ENCODE measurements at regions not wholly inside any gene's neighbourhood (a gene's known extent, or its start where the extent isn't known, plus 50 kb on each side); places are given as distances from the start of the nearest gene placed in this dataset.
"Not testable (repeated sequence)": the region's sequence is repeated elsewhere in the genome, so short reads cannot be mapped to it uniquely, and the experiment has no call there.

DNA sequence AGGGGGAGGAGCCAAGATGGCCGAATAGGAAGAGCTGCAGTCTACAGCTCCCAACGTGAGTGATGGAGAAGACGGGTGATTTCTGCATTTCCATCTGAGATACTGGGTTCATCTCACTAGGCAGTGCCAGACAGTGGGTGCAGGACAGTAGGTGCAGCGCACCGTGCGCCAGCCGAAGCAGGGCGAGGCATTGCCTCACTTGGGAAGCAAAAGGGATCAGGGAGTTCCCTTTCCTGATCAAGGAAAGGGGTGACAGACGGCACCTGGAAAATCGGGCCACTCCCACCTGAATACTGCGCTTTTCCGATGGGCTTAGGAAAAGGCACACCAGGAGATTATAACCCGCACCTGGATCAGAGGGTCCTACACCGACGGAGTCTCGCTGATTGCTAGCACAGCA lies 121.1 kb upstream of the SESTD1 start:
- DNase-seq (ENCODE audit: low read depth in 4 of 4, low spot score in 2 of 4), result not testable (repeated sequence)

DNA sequence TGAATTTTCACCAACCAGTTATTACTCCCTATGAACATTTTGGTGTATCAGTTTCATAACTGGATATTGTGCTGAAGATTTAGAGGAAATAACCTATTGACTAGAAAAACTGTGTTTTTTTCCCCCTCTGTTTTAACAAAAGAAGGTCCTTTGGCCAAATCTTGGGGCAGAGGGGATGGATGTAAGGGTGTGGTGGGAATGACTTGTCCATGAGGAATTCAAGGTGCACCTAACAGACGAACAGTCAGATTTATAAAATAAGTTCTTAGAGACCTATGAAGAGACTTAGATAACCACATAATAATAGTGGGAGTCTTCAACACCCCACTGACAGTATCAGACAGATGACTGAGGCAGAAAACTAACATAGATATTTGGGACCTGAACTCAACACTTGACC lies 119.3 kb upstream of the SESTD1 start:
- DNase-seq (ENCODE audit: low read depth in 4 of 4, low spot score in 2 of 4), result no peak

DNA sequence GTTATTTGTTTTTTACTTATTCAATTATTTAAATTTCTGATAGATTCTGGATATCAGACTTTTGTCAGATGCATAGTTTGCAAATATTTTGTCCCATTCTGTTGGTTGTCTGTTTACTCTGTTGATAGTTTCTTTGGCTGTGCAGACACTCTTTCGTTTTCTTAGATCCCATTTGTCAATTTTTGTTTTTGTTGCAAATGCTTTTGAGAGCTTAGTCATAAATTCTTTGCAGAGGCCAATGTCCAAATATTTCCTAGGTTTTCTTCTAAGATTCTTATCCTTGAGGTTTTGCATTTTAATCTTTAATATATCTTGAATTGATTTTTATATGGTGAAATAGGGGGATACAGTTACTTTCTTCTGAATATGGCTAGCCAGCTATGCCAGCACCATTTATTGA lies 112.7 kb upstream of the SESTD1 start:
- DNase-seq (ENCODE audit: low read depth in 4 of 4, low spot score in 2 of 4), result no peak

DNA sequence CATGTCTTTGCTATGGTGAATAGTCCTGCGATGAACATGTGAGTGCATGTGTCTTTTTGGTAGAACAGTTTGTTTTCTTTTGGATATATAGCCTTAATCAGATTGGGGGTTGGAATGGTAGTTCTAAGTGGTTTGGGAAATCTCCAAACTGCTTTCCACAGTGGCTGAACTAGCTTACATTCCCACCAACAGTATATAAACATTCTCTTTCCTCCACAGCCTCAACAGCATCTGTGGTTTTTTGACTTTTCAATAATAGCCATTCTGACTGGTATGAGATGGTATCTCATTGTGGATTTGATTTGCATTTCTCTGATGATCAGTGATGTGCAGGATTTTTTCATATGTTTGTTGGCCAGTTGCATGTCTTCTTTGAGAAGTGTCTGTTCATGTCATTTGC lies 112.2 kb upstream of the SESTD1 start:
- DNase-seq (ENCODE audit: low read depth in 4 of 4, low spot score in 2 of 4), result no peak

DNA sequence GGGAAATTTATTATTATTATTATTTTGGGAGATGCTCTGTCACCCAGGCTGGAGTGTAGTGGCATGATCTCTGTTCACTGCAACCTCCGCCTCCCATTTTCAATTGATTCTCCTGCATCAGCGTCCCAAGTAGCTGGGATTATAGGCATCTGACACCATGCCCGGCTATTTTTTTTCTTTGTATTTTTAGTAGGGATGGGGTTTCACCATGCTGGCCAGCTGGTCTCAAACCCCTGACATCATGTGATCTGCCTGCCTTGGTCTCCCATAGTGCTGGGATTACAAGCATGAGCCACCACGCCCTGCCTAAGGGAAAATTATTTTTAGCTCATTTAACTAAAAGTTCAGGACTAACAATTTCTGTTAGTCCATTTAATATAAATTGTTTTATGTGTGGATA lies 109.2 kb upstream of the SESTD1 start:
- peak in 2 of 4 donors; percentile 1 to 3 for DNase-seq (ENCODE audit: low read depth in 4 of 4, low spot score in 2 of 4)

DNA sequence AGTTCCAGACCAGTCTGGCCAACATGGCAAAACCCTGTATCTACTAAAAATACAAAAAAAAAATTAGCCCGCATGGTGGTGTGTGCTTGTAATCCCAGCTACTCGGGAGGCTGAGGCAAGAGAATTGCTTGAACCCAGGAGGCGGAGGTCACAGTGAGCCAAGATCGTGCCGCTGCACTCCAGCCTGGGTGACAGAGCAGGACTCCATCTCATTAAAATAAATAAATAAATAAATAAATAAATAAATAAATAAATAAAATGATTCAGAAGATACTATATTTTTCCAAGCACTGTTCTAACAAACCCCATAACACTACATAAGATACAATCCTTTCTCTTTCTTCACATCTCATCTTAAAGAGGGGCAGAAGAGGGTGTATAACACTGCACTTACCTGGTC lies 100.9 kb upstream of the SESTD1 start:
- DNase-seq (ENCODE audit: low read depth in 4 of 4, low spot score in 2 of 4), result not testable (repeated sequence)

DNA sequence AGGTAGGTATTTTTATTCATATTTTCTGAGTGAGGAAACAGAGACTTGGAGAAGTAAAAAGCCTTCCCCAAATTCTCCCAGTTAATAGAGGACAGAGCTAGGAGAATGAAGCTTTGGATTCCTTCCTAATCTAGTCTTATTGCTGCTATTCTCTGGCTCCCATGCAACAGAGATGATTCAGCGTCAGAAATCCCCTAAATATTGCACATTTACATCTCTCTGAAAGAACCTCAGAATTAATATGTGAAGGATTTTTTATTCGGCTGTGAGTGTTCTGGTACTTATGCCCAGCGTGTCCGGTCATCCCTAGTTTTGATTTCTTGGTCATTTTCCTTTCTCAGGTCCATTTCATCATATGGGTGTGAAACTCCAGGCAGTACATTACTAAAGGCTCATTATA lies 91.2 kb upstream of the SESTD1 start:
- no peak for DNase-seq (ENCODE audit: low read depth in 4 of 4, low spot score in 2 of 4)

DNA sequence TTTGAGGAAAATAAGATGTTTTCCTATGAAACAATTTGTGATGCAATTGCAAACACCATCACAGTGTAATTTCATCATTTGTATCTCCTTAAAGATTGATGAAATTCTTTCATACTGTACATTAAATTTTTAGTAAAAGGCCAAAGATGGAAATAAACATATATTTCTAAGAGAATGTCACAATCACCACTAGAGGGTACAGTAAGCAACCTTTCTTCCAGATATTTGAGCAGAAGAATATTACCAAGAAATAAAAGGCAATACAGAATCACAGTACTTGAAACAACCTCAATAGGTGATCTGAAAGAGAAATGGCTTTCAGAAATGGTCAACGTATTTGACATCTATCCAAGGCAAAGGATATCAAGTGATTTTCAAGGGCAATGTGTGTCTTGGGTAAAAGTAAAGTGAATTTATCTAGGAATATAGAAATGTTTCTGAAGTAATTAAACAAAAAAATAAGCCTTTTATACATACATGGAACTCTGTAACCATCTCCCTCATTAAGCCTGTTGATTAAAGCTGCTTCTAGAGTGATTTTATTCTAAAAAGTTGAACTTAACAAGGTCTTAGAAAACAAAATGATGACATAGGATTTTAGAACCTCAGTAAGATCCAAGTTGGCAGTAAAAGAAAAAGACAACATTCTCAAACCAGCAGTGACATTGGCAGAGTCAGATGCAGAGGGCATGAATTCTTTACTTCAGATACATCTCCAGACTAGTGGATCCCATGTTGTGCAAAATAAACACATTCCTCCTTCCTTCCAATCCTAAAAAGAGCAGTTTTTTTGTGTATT lies 90.3 kb upstream of the SESTD1 start:
- DNase-seq (ENCODE audit: low read depth in 4 of 4, low spot score in 2 of 4), result no peak

DNA sequence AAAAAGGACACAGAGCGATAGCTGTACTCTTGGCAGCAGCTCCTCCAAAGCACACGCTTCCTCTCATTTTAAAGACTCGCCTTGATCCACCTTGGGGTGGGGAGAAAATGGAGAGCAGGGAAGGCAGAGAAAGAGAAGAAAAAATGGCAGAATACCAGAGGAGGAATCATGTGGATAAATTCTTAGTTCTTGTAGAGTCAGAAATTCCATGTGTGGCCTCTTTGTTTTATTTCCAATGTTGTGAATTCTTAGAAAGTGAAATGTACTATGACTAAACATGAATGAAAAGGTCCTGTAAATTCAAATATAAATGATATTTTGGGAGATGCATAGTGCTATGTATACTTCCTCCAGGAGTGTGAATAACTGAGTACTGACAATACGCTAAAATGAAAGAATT lies 89.7 kb upstream of the SESTD1 start:
- no peak for DNase-seq (ENCODE audit: low read depth in 4 of 4, low spot score in 2 of 4)

DNA sequence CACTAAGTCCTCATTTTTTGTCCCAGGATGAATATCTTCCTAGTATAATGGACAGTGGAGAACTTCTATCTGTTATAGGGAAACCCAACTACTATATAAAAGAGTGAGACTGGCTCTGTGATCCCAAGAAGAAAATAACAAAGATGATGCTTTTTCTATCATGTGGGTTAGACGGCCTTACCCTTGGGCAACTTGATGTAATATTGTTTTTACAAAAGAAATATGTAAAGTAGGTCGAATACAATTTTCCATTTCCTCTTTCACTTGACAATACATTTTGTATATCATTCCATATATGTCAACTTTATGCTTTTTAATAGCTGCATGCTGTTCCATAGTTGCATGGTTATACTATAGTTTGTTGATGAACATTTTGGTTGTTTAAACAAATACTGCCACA lies 87.5 kb upstream of the SESTD1 start:
- DNase-seq (ENCODE audit: low read depth in 4 of 4, low spot score in 2 of 4), result no peak

DNA sequence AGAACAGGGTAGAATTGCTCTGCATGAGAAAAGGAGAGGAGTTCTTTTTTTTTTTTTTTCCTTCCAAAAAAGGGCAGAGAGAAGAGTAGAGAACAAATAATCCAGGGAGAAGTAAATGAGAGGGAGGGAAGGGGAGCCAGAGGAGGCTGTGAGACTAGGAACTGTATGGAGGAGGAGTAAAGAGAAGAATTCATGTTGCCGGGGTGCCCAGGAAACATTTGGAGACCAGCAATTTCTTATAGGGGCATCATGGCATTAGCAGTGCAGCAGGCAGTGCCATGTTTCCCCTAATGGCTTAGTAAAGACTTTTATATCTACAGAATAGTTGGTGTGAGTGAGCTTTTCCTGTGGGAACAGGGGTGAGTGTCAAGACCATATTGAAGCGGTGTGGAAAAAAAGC lies 86.4 kb upstream of the SESTD1 start:
- no peak for DNase-seq (ENCODE audit: low read depth in 4 of 4, low spot score in 2 of 4)

DNA sequence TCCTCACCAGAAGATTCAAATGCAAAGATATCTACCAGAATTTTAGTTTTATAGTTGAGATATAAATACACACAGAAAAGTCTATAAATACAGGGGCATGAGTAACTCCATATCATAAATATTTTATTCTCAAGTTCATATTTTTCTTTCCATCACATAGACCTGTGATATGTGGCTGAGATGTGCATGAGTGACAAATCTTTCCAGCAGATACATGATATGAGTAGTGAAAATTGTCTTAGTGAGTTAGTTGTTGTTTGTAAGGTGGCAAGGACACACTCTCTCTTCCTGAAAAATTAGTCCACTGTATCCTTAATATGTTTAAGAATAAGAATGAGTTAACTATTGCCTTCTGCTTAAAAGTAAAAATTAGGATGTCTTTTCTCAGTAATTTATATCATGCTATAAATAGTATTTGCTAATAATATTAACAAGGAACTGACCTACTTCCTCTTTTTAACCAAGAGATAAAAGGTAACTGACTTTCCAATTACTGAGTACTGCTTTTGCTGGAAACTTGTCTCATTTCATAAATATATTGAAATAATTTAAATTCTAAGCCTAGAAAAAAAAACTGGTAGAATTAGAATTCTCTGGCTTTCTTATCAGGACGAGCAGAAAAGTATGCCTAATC lies 85.2 kb upstream of the SESTD1 start:
- DNase-seq (ENCODE audit: low read depth in 4 of 4, low spot score in 2 of 4), result no peak

DNA sequence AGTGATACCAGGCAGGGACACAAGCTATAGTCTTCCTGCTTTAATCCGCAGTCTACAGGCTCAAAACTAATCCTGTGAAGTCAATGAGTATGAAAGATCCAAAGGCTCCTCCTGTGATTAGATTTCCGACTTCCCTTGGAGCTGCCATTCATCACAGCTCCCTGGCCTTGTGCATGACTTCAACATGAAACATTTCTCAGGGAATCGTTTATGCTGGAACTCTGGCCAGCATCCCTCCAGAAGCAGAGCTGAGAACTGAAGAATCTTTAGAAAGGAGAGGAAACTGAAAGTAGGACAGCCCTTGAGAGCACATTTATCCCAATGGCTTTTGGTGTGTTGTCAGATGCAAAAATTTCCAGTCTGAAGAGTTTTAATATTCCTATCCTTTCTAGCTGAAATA lies 84.3 kb upstream of the SESTD1 start:
- no peak for DNase-seq (ENCODE audit: low read depth in 4 of 4, low spot score in 2 of 4)

DNA sequence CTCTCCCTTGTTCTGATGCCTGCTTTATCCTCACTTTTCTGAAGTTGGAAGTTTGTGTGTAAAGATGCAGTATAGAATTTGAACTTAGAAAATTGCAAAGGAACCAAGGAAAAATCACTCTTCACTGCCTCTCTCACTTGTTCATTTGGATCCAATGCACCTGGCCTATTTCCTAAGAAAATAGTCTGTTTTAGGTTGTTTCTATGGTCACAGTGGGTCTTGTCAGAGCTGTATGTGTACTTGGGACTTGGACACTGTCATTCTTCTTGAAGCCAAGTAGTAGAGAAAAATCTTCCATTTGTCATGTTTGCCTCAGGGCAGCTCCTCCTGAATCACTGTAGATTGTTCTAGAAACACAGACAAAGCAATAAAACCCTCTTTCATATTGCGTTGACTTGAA lies 80.3 kb upstream of the SESTD1 start:
- DNase-seq (ENCODE audit: low read depth in 4 of 4, low spot score in 2 of 4), result no peak

DNA sequence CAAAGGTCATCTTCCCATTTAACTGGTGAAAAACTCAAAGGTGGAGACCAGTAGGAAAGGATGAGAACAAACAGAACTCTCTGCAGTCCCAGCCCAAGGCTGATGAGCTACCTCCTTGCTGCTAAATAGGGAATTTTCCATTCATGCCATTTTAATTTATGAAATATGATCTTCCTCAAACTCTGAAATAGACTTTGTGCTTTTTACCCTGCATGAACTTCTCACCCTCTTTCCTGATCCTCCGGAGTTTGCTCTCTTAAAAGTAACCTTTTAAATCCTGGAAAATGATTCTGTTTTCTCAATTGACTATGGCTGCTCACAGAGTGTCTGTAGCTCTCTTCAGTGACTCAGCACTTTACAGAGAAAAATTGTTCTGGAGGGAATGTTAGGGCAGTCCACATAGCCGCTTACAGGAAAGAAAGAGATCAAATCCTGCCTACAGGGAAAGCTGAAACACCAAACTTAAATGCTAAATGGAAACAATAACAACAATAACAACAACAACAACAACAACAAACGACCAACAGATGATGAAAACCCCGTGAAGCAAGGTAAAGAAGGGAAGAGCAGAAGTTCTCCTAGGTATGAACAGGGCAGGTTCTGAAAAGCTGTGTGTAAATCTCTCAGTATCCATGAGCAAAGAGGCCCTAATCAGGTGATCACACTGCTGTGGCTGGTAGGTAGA lies 79.8 kb upstream of the SESTD1 start:
- DNase-seq (ENCODE audit: low read depth in 4 of 4, low spot score in 2 of 4), result no peak

DNA sequence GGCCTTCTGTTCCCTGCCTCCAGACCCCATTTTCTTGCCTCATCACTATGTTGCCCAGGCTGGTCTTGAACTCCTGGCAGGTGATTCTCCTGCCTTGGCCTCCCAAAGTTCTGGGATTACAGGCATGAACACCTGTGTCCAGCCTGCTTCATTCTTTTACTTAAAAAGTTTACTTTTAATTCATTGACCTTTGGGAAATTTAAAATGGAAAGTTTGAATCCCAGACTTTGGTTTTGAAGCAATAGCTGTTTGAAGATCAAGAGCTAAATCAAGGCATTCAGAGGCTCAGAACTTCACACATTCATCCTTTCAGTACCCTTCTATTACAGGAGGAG lies 79.3 kb upstream of the SESTD1 start:
- DNase-seq (ENCODE audit: low read depth in 4 of 4, low spot score in 2 of 4), result no peak

DNA sequence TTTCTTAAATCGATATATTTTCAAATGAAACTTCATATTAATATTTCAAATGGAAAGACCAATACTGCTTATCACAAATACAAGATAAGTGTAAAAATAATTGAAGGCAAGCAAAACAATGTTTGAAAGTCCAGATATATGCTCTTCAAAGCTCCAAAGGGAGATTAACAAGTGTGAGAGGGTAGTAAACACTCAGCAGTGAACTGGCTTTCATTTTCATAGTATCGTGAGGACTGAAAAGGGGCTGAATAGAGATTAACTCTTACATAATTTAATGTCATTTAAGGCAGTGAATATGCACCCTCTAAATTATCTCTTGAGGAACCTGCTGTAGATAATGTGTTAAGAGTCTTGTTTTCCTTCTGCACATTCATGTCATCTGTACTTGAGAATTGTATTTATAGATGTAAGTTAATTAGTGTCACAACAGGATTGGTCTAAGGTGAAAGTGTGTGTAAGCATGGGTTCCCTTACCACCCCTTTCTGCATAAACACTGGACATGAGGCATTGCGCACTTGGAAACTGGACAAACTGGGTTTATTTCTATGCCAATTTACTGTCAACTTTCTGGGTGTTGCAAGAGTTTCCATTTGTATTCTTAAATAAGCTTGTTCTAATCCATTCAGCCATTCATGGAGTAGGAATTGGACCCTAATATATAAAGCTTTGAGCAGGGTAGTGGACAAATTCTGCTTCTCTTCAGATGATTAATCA lies 76.7 kb upstream of the SESTD1 start:
- DNase-seq (ENCODE audit: low read depth in 4 of 4, low spot score in 2 of 4), result no peak

DNA sequence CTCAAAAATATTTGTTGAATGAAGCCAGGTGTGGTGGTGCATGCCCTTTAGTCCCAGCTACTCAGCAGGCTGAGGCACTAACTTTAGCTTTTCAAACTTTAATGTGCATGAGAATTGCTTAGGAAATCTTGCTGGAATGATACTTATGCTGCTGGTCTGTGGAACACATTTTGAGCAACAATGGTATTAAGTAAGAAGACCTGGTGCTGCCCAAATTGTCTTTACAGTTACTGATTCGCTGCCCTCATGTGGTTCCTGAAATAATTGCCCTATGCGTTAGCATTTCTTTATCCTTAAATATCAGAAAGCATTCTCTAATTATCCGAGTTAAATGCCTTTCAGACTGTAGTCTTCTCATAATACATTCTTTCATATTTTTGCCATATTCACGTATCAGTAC lies 76.0 kb upstream of the SESTD1 start:
- no peak for DNase-seq (ENCODE audit: low read depth in 4 of 4, low spot score in 2 of 4)

DNA sequence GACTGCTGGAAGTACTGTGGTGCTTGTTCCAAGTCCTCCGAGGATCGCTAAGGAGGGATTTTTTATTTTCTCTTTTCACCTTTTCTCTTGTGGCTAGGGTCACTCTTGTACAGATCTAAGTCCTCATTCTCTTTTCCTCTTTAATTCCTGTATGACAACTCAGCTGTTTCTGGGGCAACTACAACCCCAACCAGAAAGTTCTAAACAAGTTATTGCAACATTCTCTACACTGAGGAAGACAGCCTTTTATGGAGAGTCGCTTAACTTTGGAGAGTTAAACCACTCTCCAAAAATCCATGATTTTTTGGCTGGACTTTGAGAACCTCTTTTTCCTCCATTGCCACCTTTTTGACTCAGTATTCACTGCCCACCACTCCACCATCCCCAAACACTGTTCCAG lies 74.0 kb upstream of the SESTD1 start:
- DNase-seq (ENCODE audit: low read depth in 4 of 4, low spot score in 2 of 4), result no peak

DNA sequence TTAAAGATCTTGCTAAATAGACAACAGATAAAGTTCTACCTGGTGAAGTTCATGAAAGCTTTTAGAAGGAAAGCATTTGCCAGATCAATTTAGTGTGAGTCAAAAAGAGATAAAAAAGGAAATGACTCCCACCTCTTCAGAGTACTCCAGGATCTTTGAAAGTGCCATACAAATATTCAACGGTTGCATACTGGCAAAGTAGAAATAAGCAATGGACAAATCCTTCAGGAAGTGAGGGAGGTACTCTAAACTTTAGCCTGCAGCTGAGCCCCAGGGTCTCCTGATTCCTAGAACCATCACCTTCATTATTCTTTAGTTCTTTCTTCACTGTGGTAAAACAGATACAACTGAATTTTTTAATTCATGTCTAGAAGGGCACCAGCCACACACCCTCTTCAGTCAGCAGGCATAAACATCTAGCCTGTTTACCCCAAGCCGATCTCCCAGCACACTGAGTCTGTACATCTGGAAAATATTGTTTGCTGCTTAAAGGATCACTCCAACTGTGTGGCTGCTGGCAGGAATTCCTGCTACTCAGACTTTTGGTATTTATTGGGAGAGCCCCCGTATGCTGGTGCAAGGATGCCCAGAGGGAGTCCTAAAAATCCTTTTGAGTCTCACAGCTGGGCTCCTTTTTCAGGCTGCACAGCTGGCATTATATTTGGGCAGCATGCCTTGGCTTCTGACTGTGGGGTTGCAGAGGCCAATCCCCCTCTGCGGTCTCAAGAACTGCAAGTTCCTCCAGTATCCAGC lies 72.3 kb upstream of the SESTD1 start:
- DNase-seq (ENCODE audit: low read depth in 4 of 4, low spot score in 2 of 4), result no peak

DNA sequence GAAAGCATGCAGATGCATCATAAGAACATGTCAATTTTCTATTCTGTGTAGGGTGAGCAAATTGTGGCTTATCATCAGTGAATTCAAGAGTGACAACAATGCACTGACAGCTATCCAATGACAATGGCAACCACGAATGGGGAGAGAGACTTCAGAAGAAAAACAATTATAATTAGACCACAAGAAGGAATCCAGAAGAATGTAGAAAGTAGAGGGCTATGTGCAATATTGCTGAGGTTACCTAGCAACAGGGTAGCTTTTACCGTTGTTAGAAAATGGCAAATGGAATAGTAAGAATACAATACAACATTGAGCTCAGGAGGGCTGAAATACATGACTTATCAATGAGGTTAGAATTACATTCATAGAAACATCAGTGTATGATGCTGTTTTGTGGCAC lies 71.1 kb upstream of the SESTD1 start:
- no peak for DNase-seq (ENCODE audit: low read depth in 4 of 4, low spot score in 2 of 4)

All from left renal cortex interstitium (tissue), 4 donors.